Type B pancreatic cell (in vitro differentiated cells): ENCODE measurements at regions not wholly inside any gene's neighbourhood (a gene's known extent, or its start where the extent isn't known, plus 50 kb on each side); places are given as distances from the start of the nearest gene placed in this dataset.
A peak's percentile ranks its signal among the peaks of the same experiment; 100 is the strongest.
"Not testable (repeated sequence)": the region's sequence is repeated elsewhere in the genome, so short reads cannot be mapped to it uniquely, and the experiment has no call there.

Source experiments
- DNase-seq: peaks from one replicate; pipeline ENCODE4 v3.0.0; 2021; ENCODE audit warnings: mixed read lengths; ENCODE audit not compliant: unreplicated experiment; ENCODE audit errors: extremely low spot score
- H3K27ac Mint-ChIP-seq: 2 replicates; pipeline ENCODE4 v1.8.0; 2021; ENCODE audit warnings: mild to moderate bottlenecking, mixed read lengths
- H3K27me3 Mint-ChIP-seq: 2 replicates; pipeline ENCODE4 v1.8.0; 2021; ENCODE audit warnings: mixed read lengths
- H3K36me3 Mint-ChIP-seq: 2 replicates; pipeline ENCODE4 v1.8.0; 2021; ENCODE audit warnings: mixed read lengths
- H3K4me1 Mint-ChIP-seq: one replicate; pipeline ENCODE4 v1.8.0; 2021; ENCODE audit warnings: mixed read lengths; ENCODE audit not compliant: unreplicated experiment
- H3K4me3 Mint-ChIP-seq: 2 replicates; pipeline ENCODE4 v1.8.0; 2021; ENCODE audit warnings: mild to moderate bottlenecking, mixed read lengths
- H3K9me3 Mint-ChIP-seq: 2 replicates; pipeline ENCODE4 v1.8.0; 2021; ENCODE audit warnings: mixed read lengths
- TF ChIP-seq, protein P1 (sequence below): fragments of 200-600 bp; sonication (generic); conservative IDR thresholded peaks from 2 replicates; pipeline ENCODE4 v1.5.0; 2021; ENCODE audit warnings: antibody characterized with exemption, mild to moderate bottlenecking

GRCh38 chr1:109857702-109858101 lies 52.9 kb upstream of the CSF1 start:
- H3K27ac Mint-ChIP-seq, DNase-seq, H3K36me3 Mint-ChIP-seq, H3K4me1 Mint-ChIP-seq, H3K4me3 Mint-ChIP-seq, H3K27me3 Mint-ChIP-seq: not testable (repeated sequence)
- H3K9me3 Mint-ChIP-seq, result peaks cover 11% of the 10 kb centered on the region

DNA sequence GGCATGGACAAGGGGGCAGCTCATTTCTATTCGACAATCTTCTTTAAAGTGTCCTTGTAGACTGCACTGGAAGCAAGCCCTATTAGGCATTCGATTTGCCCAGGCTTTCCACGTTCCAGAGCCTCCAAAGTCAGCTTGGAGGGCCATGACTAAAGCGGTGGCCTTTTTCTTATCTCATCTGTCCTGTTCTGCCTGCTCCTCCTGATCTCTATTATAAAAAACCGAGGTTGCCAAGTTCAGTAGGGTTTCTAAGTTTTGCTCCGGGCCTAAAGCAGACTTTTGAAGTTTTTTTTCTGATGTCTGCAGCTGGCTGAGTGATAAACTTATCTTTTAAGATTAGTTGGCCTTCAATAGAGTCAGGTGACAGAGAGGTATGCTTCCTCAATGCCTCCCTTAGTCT lies 54.7 kb upstream of the CSF1 start:
- H3K4me3 Mint-ChIP-seq, H3K4me1 Mint-ChIP-seq, H3K27me3 Mint-ChIP-seq, H3K36me3 Mint-ChIP-seq, DNase-seq: not testable (repeated sequence)
- peaks cover 11% of the 10 kb centered on the region for H3K9me3 Mint-ChIP-seq
- peak overlapping the region; percentile 29 for H3K27ac Mint-ChIP-seq

GRCh38 chr1:109853972-109854371 lies 56.7 kb upstream of the CSF1 start:
- not testable (repeated sequence) for H3K27ac Mint-ChIP-seq, H3K9me3 Mint-ChIP-seq, H3K4me3 Mint-ChIP-seq, H3K27me3 Mint-ChIP-seq, DNase-seq, H3K36me3 Mint-ChIP-seq
- H3K4me1 Mint-ChIP-seq, result peaks cover 11% of the 10 kb centered on the region

GRCh38 chr1:109852221-109853015 lies 58.2 kb upstream of the CSF1 start:
- not testable (repeated sequence) for H3K27ac Mint-ChIP-seq, H3K36me3 Mint-ChIP-seq, DNase-seq, H3K27me3 Mint-ChIP-seq, H3K4me3 Mint-ChIP-seq, H3K9me3 Mint-ChIP-seq
- peaks cover 11% of the 10 kb centered on the region for H3K4me1 Mint-ChIP-seq

DNA sequence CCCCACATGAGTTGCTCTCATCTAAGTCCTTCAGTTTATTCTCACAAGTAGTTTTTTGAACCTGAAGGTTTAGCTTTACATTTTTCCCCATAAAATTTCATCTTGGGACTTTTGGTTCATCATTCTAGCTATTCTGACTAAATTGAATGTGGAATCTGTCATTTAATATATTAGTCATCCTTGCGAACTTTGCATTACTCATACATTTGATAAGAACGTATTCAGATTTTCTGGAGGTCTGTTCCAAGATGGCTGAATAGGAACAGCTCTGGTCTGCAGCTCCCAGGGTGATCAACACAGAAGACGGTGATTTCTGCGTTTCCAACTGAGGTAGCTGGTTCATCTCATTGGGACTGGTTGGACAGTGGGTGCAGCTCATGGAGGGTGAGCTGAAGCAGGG lies 59.8 kb upstream of the CSF1 start:
- TF ChIP-seq, protein P1, sequence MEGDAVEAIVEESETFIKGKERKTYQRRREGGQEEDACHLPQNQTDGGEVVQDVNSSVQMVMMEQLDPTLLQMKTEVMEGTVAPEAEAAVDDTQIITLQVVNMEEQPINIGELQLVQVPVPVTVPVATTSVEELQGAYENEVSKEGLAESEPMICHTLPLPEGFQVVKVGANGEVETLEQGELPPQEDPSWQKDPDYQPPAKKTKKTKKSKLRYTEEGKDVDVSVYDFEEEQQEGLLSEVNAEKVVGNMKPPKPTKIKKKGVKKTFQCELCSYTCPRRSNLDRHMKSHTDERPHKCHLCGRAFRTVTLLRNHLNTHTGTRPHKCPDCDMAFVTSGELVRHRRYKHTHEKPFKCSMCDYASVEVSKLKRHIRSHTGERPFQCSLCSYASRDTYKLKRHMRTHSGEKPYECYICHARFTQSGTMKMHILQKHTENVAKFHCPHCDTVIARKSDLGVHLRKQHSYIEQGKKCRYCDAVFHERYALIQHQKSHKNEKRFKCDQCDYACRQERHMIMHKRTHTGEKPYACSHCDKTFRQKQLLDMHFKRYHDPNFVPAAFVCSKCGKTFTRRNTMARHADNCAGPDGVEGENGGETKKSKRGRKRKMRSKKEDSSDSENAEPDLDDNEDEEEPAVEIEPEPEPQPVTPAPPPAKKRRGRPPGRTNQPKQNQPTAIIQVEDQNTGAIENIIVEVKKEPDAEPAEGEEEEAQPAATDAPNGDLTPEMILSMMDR, result no peak
- H3K4me3 Mint-ChIP-seq, result no peak overlapping the region
- H3K27me3 Mint-ChIP-seq, result no peaks in the 10 kb centered on the region
- peaks cover 11% of the 10 kb centered on the region for H3K4me1 Mint-ChIP-seq
- H3K27ac Mint-ChIP-seq, result no peak overlapping the region
- H3K36me3 Mint-ChIP-seq, result no peaks in the 10 kb centered on the region
- H3K9me3 Mint-ChIP-seq, result no peaks in the 10 kb centered on the region
- no peak for DNase-seq

DNA sequence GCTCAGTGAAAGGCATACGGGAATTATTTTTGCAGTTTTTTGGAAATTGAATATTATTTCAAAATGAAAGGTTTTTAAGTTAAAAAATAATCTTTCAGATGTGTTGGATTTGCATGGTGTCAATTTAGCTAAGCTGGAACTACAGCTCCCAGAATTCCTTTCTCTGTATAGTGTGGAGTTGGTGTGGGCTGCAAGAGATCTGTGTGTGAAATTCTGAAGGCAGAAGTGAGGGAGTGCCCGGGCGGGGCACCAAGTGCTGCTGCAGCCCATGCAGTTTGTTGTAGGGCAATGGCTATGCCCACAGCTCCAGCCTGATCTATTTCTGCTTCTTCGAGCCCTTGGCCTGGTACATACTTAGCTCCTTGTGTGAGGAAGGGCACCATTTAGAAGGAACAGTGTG lies 60.5 kb upstream of the CSF1 start:
- no peak overlapping the region for H3K4me3 Mint-ChIP-seq
- no peak overlapping the region for H3K27ac Mint-ChIP-seq
- TF ChIP-seq, protein P1, result no peak
- no peaks in the 10 kb centered on the region for H3K27me3 Mint-ChIP-seq
- peaks cover 11% of the 10 kb centered on the region for H3K4me1 Mint-ChIP-seq
- no peaks in the 10 kb centered on the region for H3K36me3 Mint-ChIP-seq
- no peak for DNase-seq
- no peaks in the 10 kb centered on the region for H3K9me3 Mint-ChIP-seq

DNA sequence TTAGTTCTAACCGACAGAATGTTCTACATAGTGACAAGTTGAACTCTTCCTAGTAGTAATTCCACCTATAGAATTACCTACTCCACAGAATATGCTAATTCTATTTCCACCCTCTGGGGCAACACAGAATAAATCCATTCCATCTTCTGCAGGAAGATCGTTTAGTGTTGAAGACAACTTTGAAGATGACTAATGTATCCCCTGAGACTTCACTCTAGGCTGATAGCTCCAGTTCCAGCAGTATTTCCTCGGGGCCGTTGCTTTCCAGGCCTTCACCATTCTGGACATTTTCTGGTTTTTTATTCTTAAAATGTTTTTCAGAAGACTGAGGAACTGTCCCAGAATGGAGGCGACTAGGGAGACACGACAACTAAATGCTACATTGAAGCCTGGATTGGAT lies 61.0 kb upstream of the CSF1 start:
- no peak overlapping the region for H3K4me3 Mint-ChIP-seq
- H3K27me3 Mint-ChIP-seq, result no peaks in the 10 kb centered on the region
- H3K36me3 Mint-ChIP-seq, result no peaks in the 10 kb centered on the region
- TF ChIP-seq, protein P1, result no peak
- DNase-seq, result no peak
- peak overlapping the region; percentile 5 for H3K27ac Mint-ChIP-seq
- H3K4me1 Mint-ChIP-seq, result peaks cover 11% of the 10 kb centered on the region
- H3K9me3 Mint-ChIP-seq, result no peaks in the 10 kb centered on the region

- Mint-ChIP-seq H3K4me3 (no peak overlapping the region), H3K27ac (no peak overlapping the region), H3K4me1 (peaks cover 11% of the 10 kb centered on the region), H3K36me3 (no peaks in the 10 kb centered on the region), H3K27me3 (no peaks in the 10 kb centered on the region), H3K9me3 (no peaks in the 10 kb centered on the region)
- TF ChIP-seq, protein P1, result no peak
- peak; percentile 25 for DNase-seq
Measured at GRCh38 chr1:109847251-109847650, 63.4 kb upstream of the CSF1 start.
